ENCODE measurements at regions not wholly inside any gene's neighbourhood (a gene's known extent, or its start where the extent isn't known, plus 50 kb on each side); places are given as distances from the start of the nearest gene placed in this dataset.
A peak's percentile ranks its signal among the peaks of the same experiment; 100 is the strongest.

DNA sequence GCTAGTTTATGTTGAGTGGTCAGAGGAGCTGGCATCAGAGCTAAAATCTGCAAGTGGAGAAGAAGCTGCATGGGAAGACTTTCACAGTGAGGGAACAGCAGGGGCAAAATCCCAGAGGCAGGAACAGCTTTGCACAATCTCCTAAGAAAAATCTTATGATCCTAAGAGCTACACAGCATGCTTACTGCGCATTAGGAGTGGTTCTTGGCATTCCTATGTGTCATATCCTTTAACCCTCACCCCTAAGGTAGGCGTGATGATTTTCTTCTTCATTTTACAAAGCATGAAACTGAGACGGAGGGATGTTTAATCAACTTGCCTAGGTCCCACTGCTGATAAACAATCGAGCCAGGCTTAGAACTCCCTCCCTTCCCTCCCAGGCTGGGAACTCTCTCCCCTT is 313.6 kb upstream of the SULF2 start:
- ChIA-PET CTCF (no interaction called here), POLR2A (no interaction called here)
- no peak overlapping the region for H3K27ac Mint-ChIP-seq
- TF ChIP-seq ESRRA (CRISPR knock-in tag; IDR thresholded peaks at IDR 0.05; ENCODE audit: borderline replicate concordance) (no peak), NFATC4 (CRISPR knock-in tag; IDR thresholded peaks at IDR 0.05) (no peak), FOXP1 (CRISPR knock-in tag; IDR thresholded peaks at IDR 0.05; ENCODE audit: borderline replicate concordance) (no peak), TP53 (CRISPR knock-in tag; IDR thresholded peaks at IDR 0.05) (no peak), NFYB (CRISPR knock-in tag; conservative IDR thresholded peaks at IDR 0.05; ENCODE audit: low read depth) (no peak), TCF7 (CRISPR knock-in tag; IDR thresholded peaks at IDR 0.05; ENCODE audit: low read depth) (no peak), ZBTB43 (CRISPR knock-in tag; IDR thresholded peaks at IDR 0.05) (no peak), ZNF396 (CRISPR knock-in tag; IDR thresholded peaks at IDR 0.05; ENCODE audit: borderline replicate concordance) (no peak), ZNF671 (CRISPR knock-in tag; IDR thresholded peaks at IDR 0.05) (no peak), FOXJ3 (CRISPR knock-in tag; IDR thresholded peaks at IDR 0.05; ENCODE audit: borderline replicate concordance) (no peak), EMX1 (CRISPR knock-in tag; IDR thresholded peaks at IDR 0.05) (no peak), OVOL2 (CRISPR knock-in tag; IDR thresholded peaks at IDR 0.05; ENCODE audit: borderline replicate concordance) (no peak)
- TF ChIP-seq, protein P1, sequence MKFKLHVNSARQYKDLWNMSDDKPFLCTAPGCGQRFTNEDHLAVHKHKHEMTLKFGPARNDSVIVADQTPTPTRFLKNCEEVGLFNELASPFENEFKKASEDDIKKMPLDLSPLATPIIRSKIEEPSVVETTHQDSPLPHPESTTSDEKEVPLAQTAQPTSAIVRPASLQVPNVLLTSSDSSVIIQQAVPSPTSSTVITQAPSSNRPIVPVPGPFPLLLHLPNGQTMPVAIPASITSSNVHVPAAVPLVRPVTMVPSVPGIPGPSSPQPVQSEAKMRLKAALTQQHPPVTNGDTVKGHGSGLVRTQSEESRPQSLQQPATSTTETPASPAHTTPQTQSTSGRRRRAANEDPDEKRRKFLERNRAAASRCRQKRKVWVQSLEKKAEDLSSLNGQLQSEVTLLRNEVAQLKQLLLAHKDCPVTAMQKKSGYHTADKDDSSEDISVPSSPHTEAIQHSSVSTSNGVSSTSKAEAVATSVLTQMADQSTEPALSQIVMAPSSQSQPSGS (CRISPR knock-in tag; IDR thresholded peaks at IDR 0.05; ENCODE audit: borderline replicate concordance, low read depth) = no peak
- TF ChIP-seq, protein P2, sequence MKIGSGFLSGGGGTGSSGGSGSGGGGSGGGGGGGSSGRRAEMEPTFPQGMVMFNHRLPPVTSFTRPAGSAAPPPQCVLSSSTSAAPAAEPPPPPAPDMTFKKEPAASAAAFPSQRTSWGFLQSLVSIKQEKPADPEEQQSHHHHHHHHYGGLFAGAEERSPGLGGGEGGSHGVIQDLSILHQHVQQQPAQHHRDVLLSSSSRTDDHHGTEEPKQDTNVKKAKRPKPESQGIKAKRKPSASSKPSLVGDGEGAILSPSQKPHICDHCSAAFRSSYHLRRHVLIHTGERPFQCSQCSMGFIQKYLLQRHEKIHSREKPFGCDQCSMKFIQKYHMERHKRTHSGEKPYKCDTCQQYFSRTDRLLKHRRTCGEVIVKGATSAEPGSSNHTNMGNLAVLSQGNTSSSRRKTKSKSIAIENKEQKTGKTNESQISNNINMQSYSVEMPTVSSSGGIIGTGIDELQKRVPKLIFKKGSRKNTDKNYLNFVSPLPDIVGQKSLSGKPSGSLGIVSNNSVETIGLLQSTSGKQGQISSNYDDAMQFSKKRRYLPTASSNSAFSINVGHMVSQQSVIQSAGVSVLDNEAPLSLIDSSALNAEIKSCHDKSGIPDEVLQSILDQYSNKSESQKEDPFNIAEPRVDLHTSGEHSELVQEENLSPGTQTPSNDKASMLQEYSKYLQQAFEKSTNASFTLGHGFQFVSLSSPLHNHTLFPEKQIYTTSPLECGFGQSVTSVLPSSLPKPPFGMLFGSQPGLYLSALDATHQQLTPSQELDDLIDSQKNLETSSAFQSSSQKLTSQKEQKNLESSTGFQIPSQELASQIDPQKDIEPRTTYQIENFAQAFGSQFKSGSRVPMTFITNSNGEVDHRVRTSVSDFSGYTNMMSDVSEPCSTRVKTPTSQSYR (CRISPR knock-in tag; IDR thresholded peaks at IDR 0.05) = no peak
- TF ChIP-seq, protein P3, sequence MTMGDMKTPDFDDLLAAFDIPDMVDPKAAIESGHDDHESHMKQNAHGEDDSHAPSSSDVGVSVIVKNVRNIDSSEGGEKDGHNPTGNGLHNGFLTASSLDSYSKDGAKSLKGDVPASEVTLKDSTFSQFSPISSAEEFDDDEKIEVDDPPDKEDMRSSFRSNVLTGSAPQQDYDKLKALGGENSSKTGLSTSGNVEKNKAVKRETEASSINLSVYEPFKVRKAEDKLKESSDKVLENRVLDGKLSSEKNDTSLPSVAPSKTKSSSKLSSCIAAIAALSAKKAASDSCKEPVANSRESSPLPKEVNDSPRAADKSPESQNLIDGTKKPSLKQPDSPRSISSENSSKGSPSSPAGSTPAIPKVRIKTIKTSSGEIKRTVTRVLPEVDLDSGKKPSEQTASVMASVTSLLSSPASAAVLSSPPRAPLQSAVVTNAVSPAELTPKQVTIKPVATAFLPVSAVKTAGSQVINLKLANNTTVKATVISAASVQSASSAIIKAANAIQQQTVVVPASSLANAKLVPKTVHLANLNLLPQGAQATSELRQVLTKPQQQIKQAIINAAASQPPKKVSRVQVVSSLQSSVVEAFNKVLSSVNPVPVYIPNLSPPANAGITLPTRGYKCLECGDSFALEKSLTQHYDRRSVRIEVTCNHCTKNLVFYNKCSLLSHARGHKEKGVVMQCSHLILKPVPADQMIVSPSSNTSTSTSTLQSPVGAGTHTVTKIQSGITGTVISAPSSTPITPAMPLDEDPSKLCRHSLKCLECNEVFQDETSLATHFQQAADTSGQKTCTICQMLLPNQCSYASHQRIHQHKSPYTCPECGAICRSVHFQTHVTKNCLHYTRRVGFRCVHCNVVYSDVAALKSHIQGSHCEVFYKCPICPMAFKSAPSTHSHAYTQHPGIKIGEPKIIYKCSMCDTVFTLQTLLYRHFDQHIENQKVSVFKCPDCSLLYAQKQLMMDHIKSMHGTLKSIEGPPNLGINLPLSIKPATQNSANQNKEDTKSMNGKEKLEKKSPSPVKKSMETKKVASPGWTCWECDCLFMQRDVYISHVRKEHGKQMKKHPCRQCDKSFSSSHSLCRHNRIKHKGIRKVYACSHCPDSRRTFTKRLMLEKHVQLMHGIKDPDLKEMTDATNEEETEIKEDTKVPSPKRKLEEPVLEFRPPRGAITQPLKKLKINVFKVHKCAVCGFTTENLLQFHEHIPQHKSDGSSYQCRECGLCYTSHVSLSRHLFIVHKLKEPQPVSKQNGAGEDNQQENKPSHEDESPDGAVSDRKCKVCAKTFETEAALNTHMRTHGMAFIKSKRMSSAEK (CRISPR knock-in tag; IDR thresholded peaks at IDR 0.05; ENCODE audit: borderline replicate concordance) = no peak
- ATAC-seq (no peak), DNase-seq (ENCODE audit: low spot score) (no peak)
- no peak overlapping the region for H3K4me3 Mint-ChIP-seq
- H3K27me3 Mint-ChIP-seq (ENCODE audit: low read depth) = peaks cover 3% of the 10 kb centered on the region; the same call in 1 of the 2 replicates
- H3K4me1 Mint-ChIP-seq = no peaks in the 10 kb centered on the region
- no peaks in the 10 kb centered on the region for H3K36me3 Mint-ChIP-seq
- peaks cover 7% of the 10 kb centered on the region; the same call in 1 of the 2 replicates for H3K9me3 Mint-ChIP-seq

GRCh38 chr20:48098099-48098498 is 312.8 kb upstream of the SULF2 start:
- Mint-ChIP-seq H3K27me3 (ENCODE audit: low read depth) (peaks cover 3% of the 10 kb centered on the region; the same call in 1 of the 2 replicates), H3K36me3 (no peaks in the 10 kb centered on the region), H3K27ac (no peak overlapping the region), H3K4me3 (no peak overlapping the region), H3K9me3 (peaks cover 7% of the 10 kb centered on the region; the same call in 1 of the 2 replicates), H3K4me1 (no peaks in the 10 kb centered on the region)
- ATAC-seq (no peak), DNase-seq (ENCODE audit: low spot score) (no peak)
- POLR2A ChIA-PET = interaction anchor here (0.6 kb wide), 1 partner anchor 9 kb away, joined by 5 read pairs; no protein-coding TSS in a partner anchor
- CTCF ChIA-PET = no interaction called here
- TF ChIP-seq USF2 (CRISPR knock-in tag; IDR thresholded peaks at IDR 0.05) (peak; percentile 91), ZNF219 (CRISPR knock-in tag; IDR thresholded peaks at IDR 0.05; ENCODE audit: borderline replicate concordance) (no peak), ESRRA (CRISPR knock-in tag; IDR thresholded peaks at IDR 0.05; ENCODE audit: borderline replicate concordance) (no peak), NFYB (CRISPR knock-in tag; conservative IDR thresholded peaks at IDR 0.05; ENCODE audit: low read depth) (peak; percentile 61), USF1 (CRISPR knock-in tag; IDR thresholded peaks at IDR 0.05) (peak; percentile 89), FOXJ3 (CRISPR knock-in tag; IDR thresholded peaks at IDR 0.05; ENCODE audit: borderline replicate concordance) (no peak), FOXP1 (CRISPR knock-in tag; IDR thresholded peaks at IDR 0.05; ENCODE audit: borderline replicate concordance) (no peak)
- TF ChIP-seq, protein P4, sequence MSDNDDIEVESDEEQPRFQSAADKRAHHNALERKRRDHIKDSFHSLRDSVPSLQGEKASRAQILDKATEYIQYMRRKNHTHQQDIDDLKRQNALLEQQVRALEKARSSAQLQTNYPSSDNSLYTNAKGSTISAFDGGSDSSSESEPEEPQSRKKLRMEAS (CRISPR knock-in tag; IDR thresholded peaks at IDR 0.05) = no peak
- TF ChIP-seq, protein P2 (CRISPR knock-in tag; IDR thresholded peaks at IDR 0.05) = no peak
